Thyroid gland (tissue), 4 donors: ENCODE measurements at regions not wholly inside any gene's neighbourhood (a gene's known extent, or its start where the extent isn't known, plus 50 kb on each side); places are given as distances from the start of the nearest gene placed in this dataset.

Source experiments
- POLR2A ChIP-seq, 2 donors: fragments of 450-650 bp; IDR thresholded peaks; one replicate each; pipeline ENCODE4 v1.6.1; 2017; ENCODE audit warnings: antibody characterized with exemption in 2 of 2, mild to moderate bottlenecking in 2 of 2, moderate library complexity in 1 of 2
- TF ChIP-seq, protein P1 (sequence below), 6 experiments: fragments of 200-600 bp in 3 of 6; fragments of 450-650 bp in 3 of 6; sonication (generic) in 3 of 6; IDR thresholded peaks; one replicate each; pipeline ENCODE4 v1.5.1; 2016 to 2019; ENCODE audit warnings: antibody characterized with exemption in 6 of 6, mild to moderate bottlenecking in 2 of 6, inconsistent platforms in 1 of 6, moderate library complexity in 1 of 6

DNA sequence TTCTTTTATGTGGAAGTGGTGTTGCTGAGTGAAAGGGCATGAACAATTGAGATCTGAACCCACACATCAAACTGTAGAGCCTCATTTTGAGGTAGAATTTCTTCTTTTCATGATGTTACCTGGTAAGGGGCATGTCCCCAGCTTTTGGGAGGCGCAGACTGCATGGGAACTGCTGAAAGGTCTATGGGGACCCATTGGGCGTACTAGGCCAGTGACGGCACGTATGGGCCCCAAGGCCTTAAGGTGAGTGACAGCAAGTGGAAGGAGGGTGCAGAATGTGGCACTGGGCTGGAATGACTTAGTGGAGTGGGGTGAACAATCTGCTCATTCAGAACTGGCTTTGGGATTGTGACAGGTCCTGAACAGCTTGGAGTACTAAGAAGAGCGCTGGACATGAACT, 123.6 kb upstream of the RGMA start:
- TF ChIP-seq, protein P1, sequence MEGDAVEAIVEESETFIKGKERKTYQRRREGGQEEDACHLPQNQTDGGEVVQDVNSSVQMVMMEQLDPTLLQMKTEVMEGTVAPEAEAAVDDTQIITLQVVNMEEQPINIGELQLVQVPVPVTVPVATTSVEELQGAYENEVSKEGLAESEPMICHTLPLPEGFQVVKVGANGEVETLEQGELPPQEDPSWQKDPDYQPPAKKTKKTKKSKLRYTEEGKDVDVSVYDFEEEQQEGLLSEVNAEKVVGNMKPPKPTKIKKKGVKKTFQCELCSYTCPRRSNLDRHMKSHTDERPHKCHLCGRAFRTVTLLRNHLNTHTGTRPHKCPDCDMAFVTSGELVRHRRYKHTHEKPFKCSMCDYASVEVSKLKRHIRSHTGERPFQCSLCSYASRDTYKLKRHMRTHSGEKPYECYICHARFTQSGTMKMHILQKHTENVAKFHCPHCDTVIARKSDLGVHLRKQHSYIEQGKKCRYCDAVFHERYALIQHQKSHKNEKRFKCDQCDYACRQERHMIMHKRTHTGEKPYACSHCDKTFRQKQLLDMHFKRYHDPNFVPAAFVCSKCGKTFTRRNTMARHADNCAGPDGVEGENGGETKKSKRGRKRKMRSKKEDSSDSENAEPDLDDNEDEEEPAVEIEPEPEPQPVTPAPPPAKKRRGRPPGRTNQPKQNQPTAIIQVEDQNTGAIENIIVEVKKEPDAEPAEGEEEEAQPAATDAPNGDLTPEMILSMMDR (IDR thresholded peaks at IDR 0.05): no peak
- TF ChIP-seq POLR2A (IDR thresholded peaks at IDR 0.05): no peak
